ENCODE measurements at regions not wholly inside any gene's neighbourhood (a gene's known extent, or its start where the extent isn't known, plus 50 kb on each side); places are given as distances from the start of the nearest gene placed in this dataset.
A peak's percentile ranks its signal among the peaks of the same experiment; 100 is the strongest.

DNA sequence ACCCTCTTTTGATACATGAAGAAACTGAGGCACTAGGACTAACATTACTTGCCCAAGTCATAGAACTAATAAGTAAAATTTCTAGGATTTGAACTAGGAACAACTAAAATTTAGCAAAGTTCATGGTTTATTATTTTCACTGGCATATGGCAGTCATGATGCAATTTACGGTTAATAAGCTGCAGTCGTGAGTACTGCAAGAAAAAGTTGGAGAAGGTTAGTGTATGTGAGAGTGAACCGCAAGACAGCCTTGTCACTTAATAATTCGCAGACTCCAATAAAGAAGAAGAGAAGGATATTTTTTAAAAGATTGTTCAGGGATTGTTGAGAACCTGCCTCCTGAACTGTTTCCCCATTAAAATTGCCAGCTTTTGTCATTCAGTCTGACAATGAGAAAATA, 663.4 kb upstream of the TENM4 start:
- H2BK120ac ChIP-seq (ENCODE audit: low read depth, low read length): no peak overlapping the region
- H3K4me2 ChIP-seq (ENCODE audit: low read length, poor library complexity, severe bottlenecking): no peak overlapping the region
- no peaks in the 10 kb centered on the region for H3K9me3 ChIP-seq (ENCODE audit: control insufficient read depth, low read length)
- H3K4ac ChIP-seq (ENCODE audit: low read depth in 1 of 2, low read length in 2 of 2): no peak overlapping the region
- no peak overlapping the region for H3K9ac ChIP-seq (ENCODE audit: low read length)
- H3K4me3 ChIP-seq (ENCODE audit: insufficient read depth in 1 of 2, low read depth in 1 of 2, low read length in 2 of 2): no peak overlapping the region
- peak overlapping the region; percentile 81 for H3K27ac ChIP-seq (ENCODE audit: low read length, poor library complexity, severe bottlenecking)
- H3K79me1 ChIP-seq (replicated peaks; ENCODE audit: low read length, poor library complexity, severe bottlenecking): no peaks in the 10 kb centered on the region
- H4K8ac ChIP-seq (ENCODE audit: low read length): no peak overlapping the region
- no peak overlapping the region for H2BK5ac ChIP-seq (ENCODE audit: low read depth, low read length, poor library complexity, severe bottlenecking)
- no peak overlapping the region for H4K91ac ChIP-seq (ENCODE audit: low read length)
- no peaks in the 10 kb centered on the region for H3K27me3 ChIP-seq (ENCODE audit: control insufficient read depth in 1 of 2, insufficient read depth in 1 of 2, low read length in 2 of 2)
- no peak overlapping the region for H3K18ac ChIP-seq (ENCODE audit: low read depth in 1 of 2, low read length in 2 of 2)
- no peak overlapping the region for H3K23ac ChIP-seq (ENCODE audit: low read length in 2 of 2)
- WGBS: 95% methylated on average over 4 of the region's 4 CpGs
- H2AK5ac ChIP-seq (ENCODE audit: low read length, severe bottlenecking): peak overlapping the region; percentile 98
- no peaks in the 10 kb centered on the region for H3K36me3 ChIP-seq (ENCODE audit: control insufficient read depth in 1 of 2, insufficient read depth in 2 of 2, low read depth in 1 of 2, low read length in 2 of 2)
- no peak overlapping the region for H2BK15ac ChIP-seq (ENCODE audit: low read depth, poor library complexity, severe bottlenecking)
- H3K4me1 ChIP-seq (ENCODE audit: control insufficient read depth, insufficient read depth, low read depth, low read length): peaks cover 7% of the 10 kb centered on the region
- no peak overlapping the region for H2AFZ ChIP-seq (ENCODE audit: low read depth, low read length)
- no peak overlapping the region for H3K14ac ChIP-seq (ENCODE audit: low read length in 2 of 2)
- no peak overlapping the region for H2BK12ac ChIP-seq (ENCODE audit: low read length in 2 of 2)
- DNase-seq: no peak

DNA sequence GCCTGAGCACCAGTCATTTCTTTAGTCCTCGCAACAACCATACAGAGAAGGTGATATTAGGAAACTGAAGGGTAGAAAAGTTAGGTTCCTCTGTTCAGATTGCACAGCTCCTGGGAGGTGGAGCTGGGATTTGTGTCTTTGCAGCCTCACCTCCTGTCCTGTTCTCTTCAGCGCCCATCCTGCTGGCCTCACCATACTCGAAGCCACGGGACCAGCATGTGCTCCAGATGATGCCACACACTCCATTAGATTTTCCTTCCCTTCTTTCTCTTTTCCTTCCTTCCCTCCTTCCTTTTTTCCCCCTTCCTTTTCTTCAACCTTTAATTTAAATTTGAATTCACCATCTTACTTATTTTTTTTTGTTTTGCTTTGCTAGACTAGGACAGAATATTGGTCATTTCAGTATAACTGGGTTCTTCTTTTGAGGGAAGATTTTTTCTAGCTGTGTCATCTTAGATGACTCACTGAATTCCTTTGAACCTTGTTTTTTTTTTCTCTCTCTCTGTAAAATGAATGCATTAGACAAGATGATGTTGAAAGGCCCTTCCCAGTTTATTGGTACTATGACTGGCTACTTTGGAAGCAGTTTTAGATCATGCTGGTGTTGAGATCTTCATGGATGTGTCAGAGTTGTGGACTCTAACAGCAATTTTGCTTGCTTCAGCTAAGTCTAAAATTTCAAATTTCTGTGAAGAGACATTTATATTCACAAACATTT, 662.5 kb upstream of the TENM4 start:
- peak overlapping the region; percentile 36 for H2AFZ ChIP-seq (ENCODE audit: low read depth, low read length)
- no peak overlapping the region for H3K4me2 ChIP-seq (ENCODE audit: low read length, poor library complexity, severe bottlenecking)
- H2AK5ac ChIP-seq (ENCODE audit: low read length, severe bottlenecking): peak overlapping the region; percentile 78
- H3K9ac ChIP-seq (ENCODE audit: low read length): no peak overlapping the region
- H3K18ac ChIP-seq (ENCODE audit: low read depth in 1 of 2, low read length in 2 of 2): peak overlapping the region in 1 of 2 experiments; percentile 72
- peak overlapping the region; percentile 81 for H3K27ac ChIP-seq (ENCODE audit: low read length, poor library complexity, severe bottlenecking)
- no peak overlapping the region for H3K23ac ChIP-seq (ENCODE audit: low read length in 2 of 2)
- H4K91ac ChIP-seq (ENCODE audit: low read length): no peak overlapping the region
- peak overlapping the region; percentile 16 for H4K8ac ChIP-seq (ENCODE audit: low read length)
- no peak overlapping the region for H3K4me3 ChIP-seq (ENCODE audit: insufficient read depth in 1 of 2, low read depth in 1 of 2, low read length in 2 of 2)
- H2BK120ac ChIP-seq (ENCODE audit: low read depth, low read length): no peak overlapping the region
- no peaks in the 10 kb centered on the region for H3K79me1 ChIP-seq (replicated peaks; ENCODE audit: low read length, poor library complexity, severe bottlenecking)
- H3K4me1 ChIP-seq (ENCODE audit: control insufficient read depth, insufficient read depth, low read depth, low read length): peaks cover 7% of the 10 kb centered on the region
- no peak overlapping the region for H3K4ac ChIP-seq (ENCODE audit: low read depth in 1 of 2, low read length in 2 of 2)
- peak overlapping the region; percentile 45 for H2BK5ac ChIP-seq (ENCODE audit: low read depth, low read length, poor library complexity, severe bottlenecking)
- DNase-seq: peak; percentile 87
- H3K9me3 ChIP-seq (ENCODE audit: control insufficient read depth, low read length): no peaks in the 10 kb centered on the region
- H2BK15ac ChIP-seq (ENCODE audit: low read depth, poor library complexity, severe bottlenecking): no peak overlapping the region
- H3K27me3 ChIP-seq (ENCODE audit: control insufficient read depth in 1 of 2, insufficient read depth in 1 of 2, low read length in 2 of 2): no peaks in the 10 kb centered on the region
- H3K14ac ChIP-seq (ENCODE audit: low read length in 2 of 2): peak overlapping the region in 1 of 2 experiments; percentile 18
- H3K36me3 ChIP-seq (ENCODE audit: control insufficient read depth in 1 of 2, insufficient read depth in 2 of 2, low read depth in 1 of 2, low read length in 2 of 2): no peaks in the 10 kb centered on the region
- WGBS: 96% methylated on average over 4 of the region's 4 CpGs
- H2BK12ac ChIP-seq (ENCODE audit: low read length in 2 of 2): peak overlapping the region; percentile 34 to 59

DNA sequence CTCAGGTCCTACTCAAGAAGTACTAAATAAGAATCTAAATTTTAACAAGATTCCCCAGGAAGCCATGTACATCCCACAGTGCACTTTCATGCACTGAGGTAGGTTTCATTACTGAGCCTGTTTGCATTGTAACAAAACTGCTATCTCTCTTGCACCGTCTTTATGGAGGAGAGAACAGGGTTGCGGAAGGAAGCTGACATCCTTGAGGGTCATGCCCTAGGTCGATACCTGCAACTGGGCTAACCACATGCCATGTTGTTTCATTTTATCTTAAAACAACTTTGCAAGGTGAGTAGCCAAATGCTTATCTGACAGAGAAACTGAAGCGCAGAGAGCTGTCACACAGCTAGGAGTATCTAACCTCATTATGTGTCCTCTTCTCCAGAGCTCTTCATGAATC, 656.3 kb upstream of the TENM4 start:
- peak overlapping the region; percentile 51 for H4K8ac ChIP-seq (ENCODE audit: low read length)
- H3K79me1 ChIP-seq (replicated peaks; ENCODE audit: low read length, poor library complexity, severe bottlenecking): no peaks in the 10 kb centered on the region
- peak overlapping the region; percentile 54 for H4K91ac ChIP-seq (ENCODE audit: low read length)
- WGBS: 89% methylated on average over 4 of the region's 4 CpGs
- no peak overlapping the region for H3K14ac ChIP-seq (ENCODE audit: low read length in 2 of 2)
- H3K9me3 ChIP-seq (ENCODE audit: control insufficient read depth, low read length): no peaks in the 10 kb centered on the region
- H3K9ac ChIP-seq (ENCODE audit: low read length): no peak overlapping the region
- H3K23ac ChIP-seq (ENCODE audit: low read length in 2 of 2): no peak overlapping the region
- peak overlapping the region in 1 of 2 experiments; percentile 63 for H2BK12ac ChIP-seq (ENCODE audit: low read length in 2 of 2)
- H3K4ac ChIP-seq (ENCODE audit: low read depth in 1 of 2, low read length in 2 of 2): no peak overlapping the region
- peak overlapping the region; percentile 81 for H3K27ac ChIP-seq (ENCODE audit: low read length, poor library complexity, severe bottlenecking)
- peak overlapping the region; percentile 71 for H2AK5ac ChIP-seq (ENCODE audit: low read length, severe bottlenecking)
- H2BK120ac ChIP-seq (ENCODE audit: low read depth, low read length): no peak overlapping the region
- no peak overlapping the region for H3K4me3 ChIP-seq (ENCODE audit: insufficient read depth in 1 of 2, low read depth in 1 of 2, low read length in 2 of 2)
- H2BK5ac ChIP-seq (ENCODE audit: low read depth, low read length, poor library complexity, severe bottlenecking): no peak overlapping the region
- peaks cover 5% of the 10 kb centered on the region for H3K4me1 ChIP-seq (ENCODE audit: control insufficient read depth, insufficient read depth, low read depth, low read length)
- no peak overlapping the region for H2AFZ ChIP-seq (ENCODE audit: low read depth, low read length)
- no peak overlapping the region for H3K4me2 ChIP-seq (ENCODE audit: low read length, poor library complexity, severe bottlenecking)
- DNase-seq: no peak
- no peak overlapping the region for H2BK15ac ChIP-seq (ENCODE audit: low read depth, poor library complexity, severe bottlenecking)
- peak overlapping the region in 1 of 2 experiments; percentile 47 for H3K18ac ChIP-seq (ENCODE audit: low read depth in 1 of 2, low read length in 2 of 2)
- no peaks in the 10 kb centered on the region for H3K36me3 ChIP-seq (ENCODE audit: control insufficient read depth in 1 of 2, insufficient read depth in 2 of 2, low read depth in 1 of 2, low read length in 2 of 2)
- H3K27me3 ChIP-seq (ENCODE audit: control insufficient read depth in 1 of 2, insufficient read depth in 1 of 2, low read length in 2 of 2): no peaks in the 10 kb centered on the region

DNA sequence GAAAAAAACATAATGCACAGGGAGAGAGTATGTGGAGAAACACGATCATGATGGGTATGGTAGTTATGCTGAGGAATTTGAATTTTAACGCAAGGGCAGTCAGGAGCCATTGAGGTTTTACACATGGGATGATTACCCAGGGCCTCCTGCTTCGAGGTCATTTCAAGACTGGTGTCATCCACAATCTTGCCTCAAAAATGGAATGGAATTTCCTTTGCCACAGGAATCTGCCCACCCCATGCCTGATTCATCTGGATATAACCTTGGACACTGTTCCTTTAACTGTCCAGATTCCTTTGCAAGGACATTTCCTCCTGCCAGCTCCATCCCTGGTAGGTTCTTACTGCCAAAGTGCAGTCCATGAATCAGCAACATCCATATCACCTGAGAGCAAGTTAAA, 655.9 kb upstream of the TENM4 start:
- Histone ChIP-seq H3K27ac (ENCODE audit: low read length, poor library complexity, severe bottlenecking) (peak overlapping the region; percentile 81), H3K9me3 (ENCODE audit: control insufficient read depth, low read length) (no peaks in the 10 kb centered on the region), H3K79me1 (replicated peaks; ENCODE audit: low read length, poor library complexity, severe bottlenecking) (no peaks in the 10 kb centered on the region), H3K4me3 (ENCODE audit: insufficient read depth in 1 of 2, low read depth in 1 of 2, low read length in 2 of 2) (no peak overlapping the region), H3K4me2 (ENCODE audit: low read length, poor library complexity, severe bottlenecking) (no peak overlapping the region), H3K14ac (ENCODE audit: low read length in 2 of 2) (no peak overlapping the region), H3K4me1 (ENCODE audit: control insufficient read depth, insufficient read depth, low read depth, low read length) (peaks cover 5% of the 10 kb centered on the region), H3K23ac (ENCODE audit: low read length in 2 of 2) (no peak overlapping the region), H2BK120ac (ENCODE audit: low read depth, low read length) (no peak overlapping the region), H2BK5ac (ENCODE audit: low read depth, low read length, poor library complexity, severe bottlenecking) (no peak overlapping the region), H4K8ac (ENCODE audit: low read length) (no peak overlapping the region), H3K4ac (ENCODE audit: low read depth in 1 of 2, low read length in 2 of 2) (no peak overlapping the region), H2AFZ (ENCODE audit: low read depth, low read length) (no peak overlapping the region), H3K18ac (ENCODE audit: low read depth in 1 of 2, low read length in 2 of 2) (no peak overlapping the region), H4K91ac (ENCODE audit: low read length) (no peak overlapping the region), H3K27me3 (ENCODE audit: control insufficient read depth in 1 of 2, insufficient read depth in 1 of 2, low read length in 2 of 2) (no peaks in the 10 kb centered on the region), H2BK12ac (ENCODE audit: low read length in 2 of 2) (no peak overlapping the region), H2AK5ac (ENCODE audit: low read length, severe bottlenecking) (peak overlapping the region; percentile 71), H3K36me3 (ENCODE audit: control insufficient read depth in 1 of 2, insufficient read depth in 2 of 2, low read depth in 1 of 2, low read length in 2 of 2) (no peaks in the 10 kb centered on the region), H3K9ac (ENCODE audit: low read length) (no peak overlapping the region), H2BK15ac (ENCODE audit: low read depth, poor library complexity, severe bottlenecking) (no peak overlapping the region)
- 15% methylated on average over 3 of the region's 3 CpGs for WGBS
- peak; percentile 66 for DNase-seq
